ENCODE measurements at regions not wholly inside any gene's neighbourhood (a gene's known extent, or its start where the extent isn't known, plus 50 kb on each side); places are given as distances from the start of the nearest gene placed in this dataset.

DNA sequence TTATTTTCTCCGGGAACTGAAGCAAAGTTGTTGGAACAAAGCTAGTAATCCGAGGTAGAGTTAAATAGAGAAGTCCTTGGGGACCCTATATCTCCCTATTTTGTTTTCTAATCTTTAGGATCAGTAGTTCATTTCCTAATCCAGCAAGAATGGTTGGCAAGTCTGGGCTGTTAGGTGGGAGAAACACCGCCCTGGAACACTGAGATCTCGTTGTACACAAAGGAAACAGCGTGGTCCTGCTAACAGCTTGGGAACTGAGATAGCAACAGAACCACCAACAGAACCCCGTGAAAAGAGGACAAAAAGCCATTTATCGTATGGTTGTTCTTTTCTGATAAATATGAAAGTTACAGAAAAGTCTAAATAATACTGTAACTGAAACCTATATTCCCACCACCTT, 121.9 kb upstream of the CDC42BPA start:
- TF ChIP-seq, protein P1, sequence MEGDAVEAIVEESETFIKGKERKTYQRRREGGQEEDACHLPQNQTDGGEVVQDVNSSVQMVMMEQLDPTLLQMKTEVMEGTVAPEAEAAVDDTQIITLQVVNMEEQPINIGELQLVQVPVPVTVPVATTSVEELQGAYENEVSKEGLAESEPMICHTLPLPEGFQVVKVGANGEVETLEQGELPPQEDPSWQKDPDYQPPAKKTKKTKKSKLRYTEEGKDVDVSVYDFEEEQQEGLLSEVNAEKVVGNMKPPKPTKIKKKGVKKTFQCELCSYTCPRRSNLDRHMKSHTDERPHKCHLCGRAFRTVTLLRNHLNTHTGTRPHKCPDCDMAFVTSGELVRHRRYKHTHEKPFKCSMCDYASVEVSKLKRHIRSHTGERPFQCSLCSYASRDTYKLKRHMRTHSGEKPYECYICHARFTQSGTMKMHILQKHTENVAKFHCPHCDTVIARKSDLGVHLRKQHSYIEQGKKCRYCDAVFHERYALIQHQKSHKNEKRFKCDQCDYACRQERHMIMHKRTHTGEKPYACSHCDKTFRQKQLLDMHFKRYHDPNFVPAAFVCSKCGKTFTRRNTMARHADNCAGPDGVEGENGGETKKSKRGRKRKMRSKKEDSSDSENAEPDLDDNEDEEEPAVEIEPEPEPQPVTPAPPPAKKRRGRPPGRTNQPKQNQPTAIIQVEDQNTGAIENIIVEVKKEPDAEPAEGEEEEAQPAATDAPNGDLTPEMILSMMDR (IDR thresholded peaks at IDR 0.05) = no peak
- TF ChIP-seq EZH2phosphoT487 (IDR thresholded peaks at IDR 0.05) = no peak

Measured in neural progenitor cell (in vitro differentiated cells).